Body of pancreas (tissue), 4 donors: ENCODE measurements at regions not wholly inside any gene's neighbourhood (a gene's known extent, or its start where the extent isn't known, plus 50 kb on each side); places are given as distances from the start of the nearest gene placed in this dataset.

Experiments used
- CTCF ChIP-seq, 7 experiments: fragments of 450-650 bp in 4 of 7; fragments of 200-600 bp in 3 of 7; sonication (generic) in 3 of 7; IDR thresholded peaks; one replicate each; pipeline ENCODE4 v1.5.1; 2016 to 2019; ENCODE audit warnings: antibody characterized with exemption in 7 of 7
- POLR2A ChIP-seq, 3 donors: fragments of 450-650 bp; IDR thresholded peaks; one replicate each; pipeline ENCODE4 v1.6.1; 2016; ENCODE audit warnings: antibody characterized with exemption in 3 of 3, mild to moderate bottlenecking in 2 of 3

- TF ChIP-seq CTCF (IDR thresholded peaks at IDR 0.05) = no peak
- TF ChIP-seq POLR2A (IDR thresholded peaks at IDR 0.05) = no peak
Measured at GRCh38 chr12:24534622-24535021, 414.3 kb downstream of the BCAT1 start.
